ENCODE measurements at regions not wholly inside any gene's neighbourhood (a gene's known extent, or its start where the extent isn't known, plus 50 kb on each side); places are given as distances from the start of the nearest gene placed in this dataset.

- Mint-ChIP-seq H3K4me3 (no peak overlapping the region), H3K27ac (no peak overlapping the region), H3K27me3 (peaks cover 8% of the 10 kb centered on the region), H3K4me1 (ENCODE audit: low read depth) (no peaks in the 10 kb centered on the region), H3K9me3 (no peaks in the 10 kb centered on the region), H3K36me3 (ENCODE audit: low read depth) (no peaks in the 10 kb centered on the region)
- POLR2A ChIA-PET = no interaction called here
- intact Hi-C loops (cut with micrococcal nuclease) = no loop called here
- DNase-seq = no peak
- ATAC-seq = no peak
- no peak for TF ChIP-seq CTCF (IDR thresholded peaks at IDR 0.05)
- CTCF ChIA-PET = interaction anchor here (1.2 kb wide), 1 partner anchor 19 kb away, joined by 3 read pairs; no protein-coding TSS in a partner anchor
These were observed 258.9 kb upstream of the ARHGAP20 start for GRCh38 chr11:110971140-110971539.

DNA sequence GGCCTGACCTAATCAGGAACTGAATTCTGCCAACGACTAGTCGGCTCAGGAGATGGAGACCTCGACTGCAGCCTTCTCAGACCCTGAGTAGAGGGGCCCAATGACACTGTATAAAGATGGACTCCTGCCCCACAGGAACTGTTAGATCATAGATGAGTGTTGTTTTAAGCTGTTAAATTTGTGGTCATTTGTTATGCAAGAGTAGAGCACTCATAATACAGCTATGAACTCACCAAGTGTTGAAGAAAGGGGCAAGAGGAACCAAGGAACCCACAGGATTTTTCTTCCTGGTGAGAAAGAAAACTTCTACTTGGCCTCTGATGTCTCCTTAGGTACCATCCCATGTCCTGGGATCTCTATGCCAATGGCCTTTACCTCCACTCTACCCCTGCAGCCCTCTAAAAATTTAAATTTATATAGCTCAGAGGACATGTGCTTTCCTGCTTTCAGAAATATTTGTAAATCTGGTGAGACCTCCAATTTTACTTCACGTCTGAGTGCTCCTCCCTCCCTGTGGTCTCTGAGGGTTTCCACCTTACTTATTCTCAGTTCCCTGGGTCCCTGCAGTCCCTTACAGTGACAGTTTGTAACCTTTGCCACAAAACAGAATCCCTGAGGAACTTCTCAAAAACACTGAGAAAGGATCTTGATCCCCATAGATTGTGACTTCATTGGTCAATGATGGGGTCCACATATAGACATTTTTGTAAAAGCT lies 256.3 kb upstream of the ARHGAP20 start:
- H3K9me3 Mint-ChIP-seq = no peaks in the 10 kb centered on the region
- TF ChIP-seq CTCF (IDR thresholded peaks at IDR 0.05) = no peak
- no peak overlapping the region for H3K27ac Mint-ChIP-seq
- H3K4me3 Mint-ChIP-seq = no peak overlapping the region
- ChIA-PET CTCF (no interaction called here), POLR2A (no interaction called here)
- intact Hi-C loops (cut with micrococcal nuclease) = no loop called here
- ATAC-seq (no peak), DNase-seq (no peak)
- no peaks in the 10 kb centered on the region for H3K4me1 Mint-ChIP-seq (ENCODE audit: low read depth)
- H3K27me3 Mint-ChIP-seq = peaks cover 8% of the 10 kb centered on the region
- no peaks in the 10 kb centered on the region for H3K36me3 Mint-ChIP-seq (ENCODE audit: low read depth)

DNA sequence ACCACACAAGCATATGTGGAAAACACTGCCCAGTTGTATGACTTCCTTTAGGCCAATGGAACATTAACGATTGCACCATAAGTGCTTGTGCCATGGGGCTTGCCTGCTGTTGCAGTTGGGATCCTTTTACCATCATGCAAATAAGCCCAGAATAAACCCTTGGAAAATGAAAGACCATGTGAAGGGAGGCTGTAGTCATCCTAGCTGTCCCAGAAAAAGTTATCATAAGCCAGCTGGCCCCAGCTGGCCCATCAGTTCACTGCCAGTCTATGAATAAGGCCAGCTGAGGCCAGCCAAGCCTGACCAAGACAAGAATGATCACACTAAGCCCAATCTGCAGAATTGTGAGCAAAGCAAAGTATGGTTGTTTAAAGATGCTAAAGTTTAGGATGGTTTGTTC lies 253.9 kb upstream of the ARHGAP20 start:
- TF ChIP-seq CTCF (IDR thresholded peaks at IDR 0.05) = no peak
- Mint-ChIP-seq H3K27me3 (peaks cover 7% of the 10 kb centered on the region), H3K4me3 (no peak overlapping the region), H3K4me1 (ENCODE audit: low read depth) (no peaks in the 10 kb centered on the region), H3K27ac (no peak overlapping the region), H3K36me3 (ENCODE audit: low read depth) (no peaks in the 10 kb centered on the region), H3K9me3 (no peaks in the 10 kb centered on the region)
- CTCF ChIA-PET = no interaction called here
- intact Hi-C loops (cut with micrococcal nuclease) = no loop called here
- POLR2A ChIA-PET = no interaction called here
- DNase-seq (no peak), ATAC-seq (no peak)

DNA sequence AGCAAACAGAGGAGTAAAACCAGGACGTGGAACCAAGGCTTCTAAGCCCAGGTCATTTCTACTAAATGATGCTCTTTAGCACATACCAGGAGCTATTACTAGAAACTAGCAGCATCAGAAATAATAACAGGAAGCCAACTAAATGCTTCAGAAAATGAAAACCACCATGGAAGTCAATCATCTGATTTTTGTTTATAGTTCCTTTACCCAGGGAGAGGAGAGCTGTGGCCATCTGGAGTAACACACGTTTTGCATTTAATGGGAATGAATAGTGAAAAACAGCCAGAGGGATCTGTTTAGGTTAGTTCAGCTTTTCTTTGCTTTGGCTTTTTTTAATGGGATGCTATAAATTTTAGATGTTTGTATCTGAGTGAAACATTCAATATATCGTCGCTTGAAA lies 250.7 kb upstream of the ARHGAP20 start:
- TF ChIP-seq CTCF (IDR thresholded peaks at IDR 0.05) = no peak
- CTCF ChIA-PET = no interaction called here
- Mint-ChIP-seq H3K27me3 (no peaks in the 10 kb centered on the region), H3K4me1 (ENCODE audit: low read depth) (no peaks in the 10 kb centered on the region), H3K36me3 (ENCODE audit: low read depth) (no peaks in the 10 kb centered on the region), H3K27ac (no peak overlapping the region), H3K9me3 (no peaks in the 10 kb centered on the region), H3K4me3 (no peak overlapping the region)
- intact Hi-C loops (cut with micrococcal nuclease) = no loop called here
- no peak for DNase-seq
- POLR2A ChIA-PET = no interaction called here
- ATAC-seq = no peak

DNA sequence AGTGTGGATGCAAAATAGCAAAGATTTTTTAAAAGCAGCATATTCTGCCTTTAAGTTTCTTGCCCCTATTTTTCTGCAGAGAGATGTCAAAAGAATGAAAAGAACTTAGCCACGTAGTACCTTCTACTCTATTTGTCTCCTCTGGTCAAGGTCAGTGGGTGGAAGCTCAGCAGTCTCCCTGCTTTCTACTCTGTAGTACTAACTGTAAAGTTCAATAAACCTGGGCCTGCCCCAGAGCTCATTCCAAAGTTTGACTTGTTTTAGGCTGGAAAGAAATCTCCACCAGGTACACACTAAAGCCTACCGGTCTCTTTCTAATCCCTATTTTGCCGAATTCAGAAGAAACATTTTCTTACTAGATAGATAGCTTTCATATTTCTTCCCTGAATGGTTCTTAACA lies 247.9 kb upstream of the ARHGAP20 start:
- H3K9me3 Mint-ChIP-seq = no peaks in the 10 kb centered on the region
- H3K4me3 Mint-ChIP-seq = no peak overlapping the region
- ATAC-seq (no peak), DNase-seq (no peak)
- intact Hi-C loops (cut with micrococcal nuclease) = no loop called here
- no peaks in the 10 kb centered on the region for H3K4me1 Mint-ChIP-seq (ENCODE audit: low read depth)
- no peaks in the 10 kb centered on the region for H3K27me3 Mint-ChIP-seq
- ChIA-PET POLR2A (no interaction called here), CTCF (no interaction called here)
- H3K27ac Mint-ChIP-seq = no peak overlapping the region
- TF ChIP-seq CTCF (IDR thresholded peaks at IDR 0.05) = no peak
- H3K36me3 Mint-ChIP-seq (ENCODE audit: low read depth) = no peaks in the 10 kb centered on the region

All from activated CD8-positive, alpha-beta T cell treated with anti-CD3 and anti-CD28 coated beads for 36 hours (primary cell).